Cardiac fibroblast (primary cell): ENCODE measurements at regions not wholly inside any gene's neighbourhood (a gene's known extent, or its start where the extent isn't known, plus 50 kb on each side); places are given as distances from the start of the nearest gene placed in this dataset.
"Not testable (repeated sequence)": the region's sequence is repeated elsewhere in the genome, so short reads cannot be mapped to it uniquely, and the experiment has no call there.

Source experiments
- DNase-seq, 2 donors: peaks; one replicate each; pipeline versions ENCODE4 v3.0.0 to v3.0.0-alpha.2; 2010; ENCODE audit warnings: low read depth in 2 of 2
- H3K4me3 ChIP-seq, 2 donors: replicated peaks in 1 of 2; 1 replicate in 1 of 2; 2 replicates in 1 of 2; pipeline ENCODE4 v1.5.1; 2011; ENCODE audit warnings: low read depth in 2 of 2, low read length in 2 of 2, mild to moderate bottlenecking in 2 of 2, moderate library complexity in 1 of 2
- CTCF ChIP-seq: IDR thresholded peaks from one replicate; pipeline ENCODE4 v1.5.1; 2011; ENCODE audit warnings: low read depth, mild to moderate bottlenecking, low read length, inconsistent platforms

DNA sequence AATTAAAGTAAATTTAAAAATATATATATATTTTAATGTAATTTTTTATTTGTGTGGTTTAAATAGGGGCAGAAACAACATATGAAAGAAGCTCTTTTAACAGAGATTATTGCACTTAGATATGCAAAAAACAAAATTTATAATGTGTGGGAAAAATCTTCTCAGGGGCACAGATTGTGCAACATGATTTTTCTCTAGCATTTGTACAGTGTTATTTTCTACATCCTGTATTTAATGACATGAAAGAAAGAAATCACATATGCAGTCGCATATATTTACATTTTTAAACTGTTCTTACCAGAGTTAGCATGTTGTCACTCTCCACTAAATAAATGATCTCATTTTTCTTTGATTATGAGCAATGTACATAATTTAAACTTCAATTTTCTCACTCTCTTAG is 265.3 kb upstream of the CTNND2 start:
- H3K4me3 ChIP-seq: no peak overlapping the region
- no peak for TF ChIP-seq CTCF
- DNase-seq: no peak

GRCh38 chr5:12162863-12163262 is 258.6 kb upstream of the CTNND2 start:
- H3K4me3 ChIP-seq: no peak overlapping the region
- no peak for DNase-seq
- TF ChIP-seq CTCF: no peak

DNA sequence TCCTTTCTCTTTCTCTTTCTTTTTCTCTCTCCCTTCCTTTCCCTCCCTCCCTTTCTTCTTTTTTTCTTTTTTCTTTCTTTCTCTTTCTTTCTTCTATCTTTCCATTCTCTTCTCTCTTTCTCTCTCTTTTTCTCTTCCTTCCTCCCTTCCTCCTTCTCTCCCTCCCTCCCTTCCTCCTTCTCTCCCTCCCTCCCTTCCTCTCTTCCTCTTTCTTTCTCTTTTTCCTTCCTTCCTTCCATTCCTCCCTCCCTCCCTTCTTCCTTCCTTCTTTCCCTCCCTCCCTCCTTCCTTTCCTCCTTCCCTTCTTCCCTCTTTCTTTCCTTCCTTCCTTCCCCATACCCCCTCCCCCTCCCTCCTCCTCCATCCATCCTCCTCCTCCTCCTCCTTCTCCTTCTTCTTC is 243.3 kb upstream of the CTNND2 start:
- no peak overlapping the region for H3K4me3 ChIP-seq
- TF ChIP-seq CTCF: no peak
- no peak for DNase-seq

DNA sequence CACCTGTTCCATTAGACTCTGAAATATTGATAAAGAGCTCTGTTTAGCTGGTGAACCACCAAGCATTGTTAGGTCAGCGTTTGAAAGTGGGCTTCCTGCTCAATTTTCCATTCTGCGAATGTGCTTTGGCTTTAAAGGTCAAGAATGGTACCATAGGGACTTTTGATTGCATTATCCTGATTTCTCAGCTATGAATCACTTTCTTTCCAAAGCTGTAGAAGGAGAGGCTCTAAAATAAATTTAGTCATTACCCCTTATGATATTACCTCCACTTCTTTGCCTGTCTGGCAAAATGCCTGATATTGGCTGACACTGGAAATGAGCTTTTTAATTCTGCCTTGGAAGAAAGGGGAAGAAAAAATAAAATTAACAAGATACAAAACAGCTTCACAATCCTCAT is 237.2 kb upstream of the CTNND2 start:
- TF ChIP-seq CTCF: no peak
- H3K4me3 ChIP-seq: no peak overlapping the region
- no peak for DNase-seq

GRCh38 chr5:12133520-12133919 is 229.3 kb upstream of the CTNND2 start:
- TF ChIP-seq CTCF: no peak
- no peak overlapping the region for H3K4me3 ChIP-seq
- no peak for DNase-seq

DNA sequence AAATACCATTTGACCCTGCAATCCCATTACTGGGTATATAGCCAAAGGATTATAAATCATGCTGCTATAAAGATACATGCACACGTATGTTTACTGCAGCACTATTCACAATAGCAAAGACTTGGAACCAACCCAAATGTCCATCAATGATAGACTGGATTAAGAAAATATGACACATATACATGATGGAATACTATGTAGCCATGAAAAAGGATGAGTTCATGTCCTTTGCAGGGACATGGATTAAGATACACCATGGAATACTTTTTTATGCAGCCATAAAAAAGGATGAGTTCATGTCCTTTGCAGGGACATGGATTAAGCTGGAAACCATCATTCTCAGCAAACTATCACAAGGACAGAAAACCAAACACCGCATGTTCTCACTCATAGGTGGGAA is 226.8 kb upstream of the CTNND2 start:
- DNase-seq, H3K4me3 ChIP-seq: not testable (repeated sequence)

DNA sequence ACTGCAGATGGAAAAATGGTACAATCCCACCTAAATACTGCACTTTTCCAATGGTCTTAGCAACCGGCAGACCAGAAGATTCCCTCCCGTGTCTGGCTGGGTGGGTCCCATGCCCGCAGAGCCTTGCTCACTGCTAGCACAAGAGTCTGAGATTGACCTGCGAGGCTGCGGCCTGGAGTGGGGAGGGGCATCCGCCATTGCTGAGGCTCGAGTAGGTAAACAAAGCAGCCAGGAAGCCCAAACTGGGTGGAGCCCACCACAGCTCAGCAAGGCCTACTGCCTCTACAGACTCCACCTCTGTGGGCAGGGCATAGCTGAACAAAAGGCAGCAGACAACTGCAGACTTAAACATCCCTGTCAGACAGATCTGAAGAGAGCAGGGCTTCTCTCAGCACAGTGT is 221.6 kb upstream of the CTNND2 start:
- TF ChIP-seq CTCF: no peak
- no peak overlapping the region for H3K4me3 ChIP-seq
- DNase-seq: no peak
